Panc1 (cell line): ENCODE measurements at regions not wholly inside any gene's neighbourhood (a gene's known extent, or its start where the extent isn't known, plus 50 kb on each side); places are given as distances from the start of the nearest gene placed in this dataset.

Experiments used
- ATAC-seq: fragments of 200-7000 bp; cut with Tn5 transposase; 2 replicates; pipeline ENCODE4 v1.9.1; 2020; ENCODE audit warnings: mild to moderate bottlenecking, moderate library complexity
- BruUV-seq: library from RNA; stranded (reverse); fragments of 400-500 nt; replicated peaks from 2 replicates; lab custom pipeline; 2021; lab: Mats Ljungman, UMichigan
- CTCF ChIA-PET: fragments of 300-600 bp; sonication (Branson Sonifier 250); formaldehyde crosslinking; loops from one replicate; lab custom pipeline; 2022; ENCODE audit warnings: antibody characterized with exemption; lab: Charles Lee
- POLR2A ChIA-PET: fragments of 300-600 bp; sonication (Branson Sonifier 250); formaldehyde crosslinking; loops from one replicate; lab custom pipeline; 2022; ENCODE audit warnings: antibody characterized with exemption; lab: Charles Lee
- DNase-seq: peaks from one replicate; pipeline ENCODE4 v3.0.0-alpha.2; 2010; ENCODE audit warnings: low read depth, low spot score
- H3K27ac ChIP-seq: 2 replicates; pipeline ENCODE4 v1.5.1; 2011; ENCODE audit warnings: mild to moderate bottlenecking, low read length, inconsistent platforms
- H3K27me3 ChIP-seq: fragments of 200-500 bp; sonication (Bioruptor generic); 2 replicates; pipeline ENCODE4 v1.6.0; 2014; ENCODE audit warnings: low read length, inconsistent platforms; ENCODE audit not compliant: control insufficient read depth, insufficient read depth
- H3K36me3 ChIP-seq: fragments of 200-500 bp; sonication (Bioruptor generic); 2 replicates; pipeline ENCODE4 v1.5.1; 2014; ENCODE audit warnings: inconsistent platforms, mild to moderate bottlenecking, low read length, moderate library complexity; ENCODE audit not compliant: control insufficient read depth, insufficient read depth
- H3K4me1 ChIP-seq: 2 replicates; pipeline ENCODE4 v1.5.1; 2011; ENCODE audit warnings: inconsistent platforms, mild to moderate bottlenecking, low read length, moderate library complexity; ENCODE audit not compliant: control insufficient read depth, insufficient read depth
- H3K4me3 ChIP-seq, 2 experiments: 2 replicates each; pipeline ENCODE4 v1.5.1; 2011 to 2012; ENCODE audit warnings: low read depth in 2 of 2, low read length in 2 of 2, mild to moderate bottlenecking in 2 of 2, inconsistent platforms in 1 of 2, moderate library complexity in 1 of 2
- H3K9me3 ChIP-seq: fragments of 200-500 bp; sonication (Bioruptor generic); 2 replicates; pipeline ENCODE4 v1.5.1; 2014; ENCODE audit warnings: low read depth, mild to moderate bottlenecking, inconsistent platforms, low read length, moderate library complexity; ENCODE audit not compliant: control insufficient read depth, insufficient read depth
- CTCF ChIP-seq: fragments of 450-650 bp; IDR thresholded peaks from 2 replicates; pipeline ENCODE4 v1.5.1; 2017; ENCODE audit warnings: mild to moderate bottlenecking
- POLR2AphosphoS5 ChIP-seq: IDR thresholded peaks from 2 replicates; pipeline ENCODE4 v1.6.1; 2012; ENCODE audit warnings: mild to moderate bottlenecking, low read depth, low read length, moderate library complexity
- REST ChIP-seq, 2 experiments: IDR thresholded peaks; 2 replicates each; pipeline ENCODE4 v1.6.1; 2011 to 2012; ENCODE audit warnings: low read depth in 2 of 2, control low read depth in 1 of 2, low read length in 1 of 2, mild to moderate bottlenecking in 1 of 2, moderate library complexity in 1 of 2; ENCODE audit not compliant: insufficient read depth in 1 of 2
- SIN3A ChIP-seq: IDR thresholded peaks from 2 replicates; pipeline ENCODE4 v1.6.1; 2012; ENCODE audit warnings: low read depth, mild to moderate bottlenecking, low read length, moderate library complexity, borderline replicate concordance; ENCODE audit not compliant: insufficient read depth
- TCF7L2 ChIP-seq: IDR thresholded peaks from 2 replicates; pipeline ENCODE4 v1.6.1; 2011; ENCODE audit warnings: mild to moderate bottlenecking, low read depth, low read length, inconsistent platforms
- in situ Hi-C: cut with HindIII; loops from 2 replicates; pipeline ENCODE4 v1.10.0; 2016; ENCODE audit warnings: low sequenced_read_pairs, low pct_unique_long_range_greater_than_20kb
- intact Hi-C: fragments of 100-400 bp; cut with micrococcal nuclease; formaldehyde crosslinking; loops from one replicate; pipeline ENCODE4 v1.10.0; 2022; ENCODE audit not compliant: unreplicated experiment

- ATAC-seq, result no peak
- no peak overlapping the region for H3K4me3 ChIP-seq
- intact Hi-C loops, result no loop called here
- DNase-seq, result no peak
- BruUV-seq, result no TSS peak
- in situ Hi-C loops, result no loop called here
- no peaks in the 10 kb centered on the region; the same call in 1 of the 2 replicates for H3K4me1 ChIP-seq
- H3K9me3 ChIP-seq, result no peaks in the 10 kb centered on the region
- CTCF ChIA-PET, result no interaction called here
- POLR2A ChIA-PET, result no interaction called here
- no peaks in the 10 kb centered on the region for H3K36me3 ChIP-seq
- no peak overlapping the region for H3K27ac ChIP-seq
- TF ChIP-seq REST (IDR thresholded peaks at IDR 0.05; ENCODE audit: insufficient read depth in 1 of 2, low read depth in 2 of 2, low read length in 1 of 2) (no peak), CTCF (no peak), SIN3A (no peak), TCF7L2 (no peak), POLR2AphosphoS5 (no peak)
- H3K27me3 ChIP-seq, result no peaks in the 10 kb centered on the region
Measured at GRCh38 chr13:26923824-26924605, 163.4 kb upstream of the GPR12 start.

GRCh38 chr13:26921918-26922317, 161.3 kb upstream of the GPR12 start:
- intact Hi-C loops, result no loop called here
- H3K27me3 ChIP-seq, result no peaks in the 10 kb centered on the region
- in situ Hi-C loops, result no loop called here
- no TSS peak for BruUV-seq
- no peaks in the 10 kb centered on the region for H3K9me3 ChIP-seq
- H3K4me1 ChIP-seq, result no peaks in the 10 kb centered on the region; the same call in 1 of the 2 replicates
- H3K4me3 ChIP-seq, result no peak overlapping the region
- no peak for ATAC-seq
- TF ChIP-seq TCF7L2 (no peak), SIN3A (no peak), CTCF (no peak), REST (IDR thresholded peaks at IDR 0.05; ENCODE audit: insufficient read depth in 1 of 2, low read depth in 2 of 2, low read length in 1 of 2) (no peak), POLR2AphosphoS5 (no peak)
- no peaks in the 10 kb centered on the region for H3K36me3 ChIP-seq
- CTCF ChIA-PET, result no interaction called here
- H3K27ac ChIP-seq, result no peak overlapping the region
- no peak for DNase-seq
- POLR2A ChIA-PET, result no interaction called here
